ENCODE measurements at regions not wholly inside any gene's neighbourhood (a gene's known extent, or its start where the extent isn't known, plus 50 kb on each side); places are given as distances from the start of the nearest gene placed in this dataset.

DNA sequence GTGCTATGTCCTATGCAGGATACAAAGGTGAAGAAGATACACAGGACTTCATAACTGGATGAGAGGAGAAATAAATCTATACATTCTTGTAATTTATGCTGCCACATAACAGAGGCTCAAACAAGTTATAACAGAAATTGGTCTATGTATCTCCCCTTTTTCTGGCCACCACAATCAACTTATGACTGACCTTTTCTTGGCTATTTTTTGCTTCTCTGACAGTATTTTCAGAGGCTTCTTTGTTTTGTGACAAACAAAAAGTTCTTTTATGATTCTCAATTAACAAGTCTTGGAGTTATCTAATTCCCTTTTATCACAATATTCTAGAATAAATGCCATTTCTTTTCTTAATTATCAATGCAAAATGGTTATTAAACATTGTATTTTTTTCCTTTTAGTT lies 953.0 kb upstream of the ZWINT start:
- DNase-seq = no peak

DNA sequence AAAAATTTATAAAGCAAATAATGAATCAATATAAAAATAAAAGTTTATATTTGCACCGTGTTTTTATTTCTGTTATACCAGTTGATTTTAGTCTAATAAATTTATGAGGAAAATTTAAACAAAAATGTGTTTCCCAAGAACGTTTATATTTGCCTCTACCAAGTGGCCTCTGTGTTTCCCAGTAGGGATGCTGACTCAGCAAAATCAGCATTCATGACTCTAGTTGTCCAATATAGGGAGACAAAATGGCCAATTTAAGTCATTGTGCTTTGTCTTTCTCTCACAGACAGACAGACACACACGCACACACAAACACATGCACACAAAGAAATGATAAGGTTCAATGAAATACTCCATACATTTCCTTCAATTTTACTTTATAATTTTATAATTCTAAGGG lies 942.5 kb upstream of the ZWINT start:
- no peak for DNase-seq

DNA sequence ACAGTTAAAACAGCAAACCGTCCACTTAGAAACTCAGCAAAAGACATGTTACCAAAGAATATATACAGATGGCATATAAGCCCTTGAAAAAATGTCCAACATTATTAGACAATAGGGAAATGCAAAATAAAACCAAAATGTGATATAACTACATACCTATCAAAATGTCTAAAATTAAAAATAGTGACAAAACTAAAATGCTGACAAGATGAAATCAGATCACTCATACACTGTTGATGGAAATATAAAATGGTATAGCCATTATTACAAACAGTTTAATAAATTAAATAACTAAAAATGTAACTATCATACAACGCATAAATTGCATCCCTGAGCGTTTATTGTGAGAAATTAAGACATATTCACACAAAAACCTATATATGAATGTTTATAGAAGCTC lies 939.7 kb upstream of the ZWINT start:
- no peak for DNase-seq

DNA sequence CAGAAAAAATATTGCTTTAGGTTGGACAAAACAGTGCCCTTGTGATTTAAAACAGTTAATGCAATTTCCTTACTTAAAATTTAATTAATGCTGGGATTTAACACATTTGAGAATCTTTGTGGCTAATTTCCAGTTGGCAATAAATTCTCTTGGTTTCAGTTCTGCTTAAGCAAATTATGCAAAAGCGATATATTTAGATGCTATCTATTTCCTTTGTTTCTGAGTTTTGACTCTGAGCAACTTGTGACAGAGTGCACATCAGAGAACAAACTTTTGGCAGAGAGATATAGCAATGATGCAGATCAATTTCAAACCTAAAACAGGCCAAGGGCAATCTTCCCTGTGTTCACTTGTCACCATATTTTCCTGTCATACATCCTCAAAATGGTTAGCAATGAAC lies 933.6 kb upstream of the ZWINT start:
- DNase-seq = no peak

DNA sequence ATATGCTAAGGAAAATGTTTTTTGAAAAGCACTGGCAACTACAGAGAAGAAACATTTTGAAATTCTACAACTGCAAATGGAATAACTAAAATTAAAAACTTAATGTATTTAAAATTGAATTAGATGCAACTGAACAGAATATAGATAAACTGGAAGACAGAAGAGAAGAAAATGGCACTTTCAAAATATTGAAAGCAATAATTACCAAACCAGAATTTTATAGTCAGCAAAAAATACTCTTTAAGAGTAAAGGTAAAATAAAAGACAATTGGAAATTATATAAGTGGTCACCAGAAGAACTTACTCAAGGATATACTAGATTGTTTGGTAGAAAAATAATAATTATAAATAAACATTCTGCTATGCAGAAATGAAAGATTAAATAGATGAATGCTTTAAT lies 927.7 kb upstream of the ZWINT start:
- DNase-seq = no peak

DNA sequence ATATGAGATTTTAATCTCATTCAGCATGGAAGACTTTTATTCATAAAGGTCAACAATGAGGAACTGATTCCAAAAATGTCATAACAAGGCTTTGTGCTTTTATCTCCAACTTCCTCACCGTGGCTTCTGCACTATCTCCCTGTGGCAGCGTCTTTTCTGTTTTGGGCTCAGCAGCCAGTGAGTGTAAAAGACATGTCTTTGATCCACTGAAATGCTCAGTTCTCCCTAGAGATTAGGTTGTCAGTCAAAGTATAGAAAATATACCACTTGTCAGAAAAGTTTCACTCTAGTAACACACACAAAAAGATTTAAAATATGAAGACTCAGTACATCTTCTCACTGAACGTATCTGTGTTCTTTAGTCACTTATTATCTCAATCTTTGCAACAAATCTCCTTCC lies 901.8 kb upstream of the ZWINT start:
- DNase-seq = no peak

DNA sequence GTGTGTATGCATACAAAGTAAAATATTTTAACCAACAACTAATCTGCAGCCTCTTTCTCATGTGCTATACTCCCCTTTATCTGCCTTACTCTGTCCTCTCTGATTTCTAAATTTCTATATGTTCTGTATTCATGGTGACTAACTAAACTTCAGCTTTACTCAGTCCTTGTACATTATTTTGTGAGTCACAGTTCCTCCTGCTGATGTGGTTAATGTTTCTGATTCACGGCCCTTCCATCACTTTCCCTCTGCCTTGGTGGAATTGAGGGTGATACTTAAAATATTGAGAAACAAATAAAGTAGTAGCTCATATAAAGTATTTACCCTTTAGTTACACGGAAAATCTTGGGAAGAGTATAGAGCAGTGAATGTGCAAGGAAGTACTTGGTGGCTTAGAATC lies 899.1 kb upstream of the ZWINT start:
- DNase-seq = no peak

DNA sequence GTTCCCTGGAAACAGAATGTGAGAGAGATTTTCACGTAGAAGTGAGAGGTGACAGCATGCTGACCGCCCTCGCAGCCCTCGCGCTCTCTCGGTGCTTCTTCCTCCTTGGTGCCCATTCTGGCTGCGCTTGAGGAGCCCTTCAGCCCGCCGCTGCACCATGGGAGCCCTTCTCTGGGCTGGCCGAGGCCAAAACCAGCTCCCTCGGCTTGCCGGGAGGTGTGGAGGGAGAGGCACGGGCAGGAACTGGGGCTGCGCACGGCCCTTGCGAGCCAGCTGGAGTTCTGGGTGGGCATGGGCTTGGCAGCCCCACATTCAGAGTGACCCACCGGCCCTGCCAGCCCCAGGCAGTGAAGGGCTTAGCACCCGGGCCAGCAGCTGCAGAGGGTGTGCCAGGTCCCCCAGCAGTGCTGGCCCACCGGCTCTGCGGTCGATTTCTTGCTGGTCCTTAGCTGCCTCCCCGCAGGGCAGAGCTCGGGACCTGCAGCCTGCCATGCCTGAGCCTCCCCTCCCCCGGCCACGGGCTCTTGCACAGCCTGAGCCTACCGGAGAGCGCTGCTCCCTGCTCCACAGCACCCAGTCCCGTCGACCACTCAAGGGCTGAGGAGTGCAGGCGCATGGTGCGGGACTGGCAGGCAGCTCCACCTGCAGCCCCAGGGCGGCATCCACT lies 888.7 kb upstream of the ZWINT start:
- no peak for DNase-seq

DNA sequence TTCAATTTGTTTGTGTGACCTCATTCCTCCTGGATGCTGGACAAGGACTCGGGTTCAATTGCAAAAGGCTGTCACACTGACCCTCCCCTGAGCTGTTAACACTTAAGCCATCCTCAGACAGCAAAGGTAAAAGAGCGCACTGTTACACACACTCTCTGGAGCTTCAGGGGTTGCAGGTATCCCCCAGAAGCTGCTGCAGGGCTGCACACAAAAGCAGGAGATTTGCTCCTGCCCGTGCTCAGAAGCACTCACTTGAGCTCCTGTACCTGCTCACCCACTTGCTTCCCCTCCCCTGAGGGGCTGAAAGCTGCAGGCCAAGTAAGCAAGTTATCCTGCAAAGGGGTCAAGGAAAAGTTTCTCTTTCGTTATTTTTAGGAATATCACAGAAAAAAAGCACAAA lies 886.2 kb upstream of the ZWINT start:
- no peak for DNase-seq

DNA sequence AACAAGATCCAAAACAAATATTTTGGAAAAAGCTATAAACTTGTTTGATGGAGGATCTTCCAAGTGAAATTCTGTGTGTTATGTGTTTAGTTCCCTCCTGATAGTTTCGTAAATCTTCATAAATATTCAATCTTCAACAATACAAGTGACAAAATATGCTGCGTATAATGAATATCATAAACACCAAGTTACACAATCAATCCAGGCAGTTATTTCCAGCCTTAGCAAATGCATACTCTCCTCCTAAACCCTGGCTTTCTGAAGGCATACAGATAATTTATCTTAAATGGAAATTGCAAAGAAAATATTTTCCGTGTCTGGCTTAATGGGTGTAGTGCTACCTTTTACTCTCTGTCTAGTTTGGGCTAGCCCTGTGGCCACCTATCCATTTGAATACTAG lies 864.9 kb upstream of the ZWINT start:
- DNase-seq = no peak

DNA sequence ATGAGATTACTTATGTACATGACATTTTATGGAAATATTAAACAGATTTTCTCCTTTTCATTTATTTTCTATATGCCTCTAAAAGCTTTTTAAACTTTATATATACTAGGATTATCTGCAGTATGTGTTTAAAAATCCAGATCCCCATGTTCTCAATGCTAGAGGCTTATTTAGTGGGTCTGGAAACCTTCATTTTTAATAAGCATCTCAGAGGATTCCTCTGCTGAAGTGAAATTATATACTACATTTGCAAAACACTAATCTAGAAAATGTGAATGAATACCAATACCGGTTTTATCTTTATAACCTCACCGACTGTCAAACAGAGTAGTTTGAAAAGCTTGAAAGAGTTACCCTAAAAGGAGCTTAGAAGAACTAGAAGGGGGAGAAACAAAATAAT lies 863.8 kb upstream of the ZWINT start:
- DNase-seq = no peak

DNA sequence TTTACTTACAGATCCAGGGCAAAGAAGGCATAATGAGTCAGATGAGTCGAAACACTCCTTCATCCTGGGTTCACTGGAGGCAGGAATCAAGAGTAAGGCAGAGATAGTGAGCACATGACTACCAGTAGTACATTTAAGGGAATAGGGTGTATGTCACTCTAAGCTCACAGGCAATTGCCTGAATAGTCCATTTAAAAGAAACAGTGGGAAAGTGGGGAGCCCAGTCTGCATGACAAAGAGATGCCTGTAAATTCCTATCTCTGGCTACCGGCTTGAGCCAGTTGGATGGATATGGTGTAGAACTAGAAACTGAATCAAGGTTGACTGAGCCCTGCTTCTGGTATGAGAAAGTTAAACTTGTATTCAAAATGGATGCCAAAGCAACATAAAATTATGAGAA lies 861.5 kb upstream of the ZWINT start:
- DNase-seq = no peak

DNA sequence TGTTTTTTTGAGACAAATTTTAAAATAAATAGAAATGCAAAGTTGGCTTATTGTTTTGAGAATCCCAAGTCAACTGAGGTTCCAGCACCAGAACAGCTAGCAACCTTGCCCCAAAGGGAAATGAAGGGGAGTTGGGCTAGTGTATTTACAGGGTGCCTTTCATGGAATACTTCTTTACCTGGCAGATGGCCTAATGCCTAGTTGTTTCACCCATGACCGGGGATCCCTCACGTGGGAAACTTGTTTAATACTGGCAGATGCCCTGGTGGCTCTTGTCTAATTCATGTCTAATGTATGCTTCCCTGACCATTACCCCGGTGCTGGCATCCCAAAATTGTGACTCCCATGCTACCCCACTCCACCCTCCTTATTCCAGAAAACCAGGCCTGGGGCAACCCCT lies 861.1 kb upstream of the ZWINT start:
- DNase-seq = no peak

DNA sequence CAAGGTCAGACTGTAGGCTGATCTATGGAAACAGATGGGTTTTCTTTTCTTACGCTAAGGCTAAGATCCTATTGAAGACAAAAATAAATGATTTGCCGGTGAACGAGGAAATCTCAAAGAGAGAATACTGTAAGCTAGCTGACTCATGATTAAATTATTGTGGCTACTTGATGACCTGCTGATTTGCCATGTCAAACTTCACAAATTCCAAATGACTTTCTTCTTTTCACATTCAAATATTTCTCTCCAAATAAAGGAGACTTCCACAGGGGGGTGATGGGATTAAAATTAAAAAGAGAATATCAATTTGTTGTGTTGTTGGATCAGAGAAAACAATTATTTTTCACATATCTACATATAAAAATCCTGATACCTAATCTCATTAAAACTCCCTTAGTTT lies 860.6 kb upstream of the ZWINT start:
- DNase-seq = no peak

DNA sequence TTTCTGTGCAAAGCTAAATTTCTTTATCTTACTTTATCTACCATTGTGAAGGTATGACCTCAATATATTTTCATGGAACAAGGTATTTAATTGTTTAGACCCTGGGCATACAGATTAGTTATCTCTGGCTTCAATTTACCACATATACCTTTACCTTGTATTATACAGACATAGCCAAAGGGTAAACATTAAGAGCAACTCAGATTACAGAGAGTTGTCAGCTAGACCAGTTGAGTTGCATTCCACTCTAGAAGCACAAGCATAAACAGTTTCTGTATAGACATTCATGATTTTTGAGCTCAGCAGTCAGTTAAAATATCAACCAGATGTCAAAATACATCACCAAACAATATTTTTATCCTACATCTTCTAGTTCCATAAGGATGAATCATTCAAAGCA lies 857.3 kb upstream of the ZWINT start:
- DNase-seq = no peak

DNA sequence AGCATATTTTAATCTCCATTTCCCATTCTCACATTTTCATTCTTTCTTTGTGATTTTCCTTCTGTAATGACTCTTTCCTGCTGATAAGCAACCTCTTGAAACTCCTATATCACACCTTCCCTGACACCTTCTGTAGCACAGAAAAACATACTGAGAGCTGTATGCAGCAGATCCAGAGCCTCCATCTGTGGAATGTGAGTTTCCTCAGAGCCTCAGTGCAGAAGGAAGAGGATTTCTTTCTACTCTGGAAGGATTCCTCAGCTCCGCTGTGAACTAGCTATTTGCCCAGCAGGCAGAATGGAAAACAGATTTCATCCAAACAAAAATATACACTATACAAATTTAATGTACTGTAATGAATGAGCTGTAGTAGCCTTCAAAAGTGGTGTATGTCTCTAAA lies 841.3 kb upstream of the ZWINT start:
- no peak for DNase-seq

DNA sequence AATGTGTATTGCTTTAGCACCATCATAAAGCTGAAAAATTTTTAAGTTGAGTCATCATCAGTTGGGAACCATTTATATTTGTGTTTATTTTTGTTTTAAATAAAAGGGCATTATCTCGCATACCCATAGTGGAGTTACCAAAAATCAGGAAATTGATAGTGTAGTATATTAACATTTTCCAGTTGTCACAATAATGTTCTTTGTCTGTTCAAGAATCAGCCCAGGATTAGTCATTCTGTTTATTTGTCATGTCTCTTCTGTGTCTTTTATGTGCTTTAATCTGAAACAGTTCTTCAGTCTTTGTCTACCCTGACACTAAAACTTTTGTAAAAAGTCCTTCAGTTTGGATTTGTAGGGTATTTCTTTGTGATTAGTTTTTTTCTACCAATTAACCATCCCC lies 827.8 kb upstream of the ZWINT start:
- DNase-seq = no peak

DNA sequence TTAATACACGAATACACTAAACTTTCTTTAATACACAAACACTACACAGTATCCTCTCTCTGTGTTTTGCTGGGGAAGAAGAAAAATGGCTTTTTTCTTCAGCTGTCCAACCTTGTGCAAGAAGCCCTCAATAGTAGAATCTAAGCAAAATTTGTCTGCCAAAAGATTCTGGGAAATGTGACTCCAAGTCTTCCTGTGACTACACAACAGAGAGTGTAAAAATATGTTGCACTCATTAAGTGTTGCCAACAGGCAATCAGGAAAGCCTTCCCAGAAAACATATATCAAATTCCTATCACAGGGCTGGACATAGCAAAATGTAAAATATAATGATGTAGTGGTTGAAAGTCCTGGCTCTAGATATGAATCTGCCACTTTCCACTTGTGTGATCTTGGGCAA lies 825.1 kb upstream of the ZWINT start:
- no peak for DNase-seq

DNA sequence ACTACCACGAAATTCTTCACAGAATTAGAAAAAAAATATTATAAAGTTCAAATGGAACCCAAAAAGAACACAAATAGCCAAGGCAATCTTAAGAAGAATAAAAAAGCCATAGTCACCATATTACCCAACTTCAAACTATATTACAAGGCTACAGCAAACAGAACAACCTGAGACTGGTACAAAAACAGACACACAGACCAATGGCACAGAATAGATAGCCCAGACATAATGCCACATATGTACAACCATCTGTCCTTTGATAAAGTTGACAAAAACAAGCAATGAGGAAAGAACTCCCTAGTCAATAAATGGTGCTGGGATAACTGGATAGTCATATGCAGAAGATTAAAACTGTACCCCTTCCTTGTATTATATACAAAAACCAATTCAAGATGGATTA lies 808.5 kb upstream of the ZWINT start:
- DNase-seq = no peak

DNA sequence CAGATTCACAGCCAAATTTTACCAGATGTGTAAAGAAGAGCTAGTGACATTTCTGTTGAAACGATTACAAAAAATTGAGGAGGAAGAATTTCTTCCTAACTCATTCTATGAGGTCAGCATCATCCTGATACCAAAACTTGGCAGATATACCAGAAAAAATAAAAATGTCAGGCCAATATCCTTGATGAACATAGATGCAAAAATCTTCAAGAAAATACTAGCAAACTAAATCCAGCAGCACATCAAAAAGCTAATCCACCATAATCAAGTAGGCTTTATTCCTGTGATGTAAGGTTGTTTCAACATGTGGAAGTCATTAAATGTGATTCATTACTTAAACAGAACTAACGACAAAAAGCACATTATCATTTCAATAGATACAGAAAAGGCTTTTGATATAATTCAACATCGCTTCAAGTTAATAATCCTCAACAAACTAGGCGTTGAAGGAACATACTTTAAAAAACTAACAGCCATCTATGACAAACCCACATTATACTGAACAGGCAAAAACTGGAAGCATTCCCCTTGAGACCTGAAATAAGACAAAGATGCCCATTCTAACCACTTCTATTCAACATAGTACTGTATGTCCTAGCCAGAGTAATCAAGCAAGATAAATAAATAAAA lies 807.7 kb upstream of the ZWINT start:
- no peak for DNase-seq

DNA sequence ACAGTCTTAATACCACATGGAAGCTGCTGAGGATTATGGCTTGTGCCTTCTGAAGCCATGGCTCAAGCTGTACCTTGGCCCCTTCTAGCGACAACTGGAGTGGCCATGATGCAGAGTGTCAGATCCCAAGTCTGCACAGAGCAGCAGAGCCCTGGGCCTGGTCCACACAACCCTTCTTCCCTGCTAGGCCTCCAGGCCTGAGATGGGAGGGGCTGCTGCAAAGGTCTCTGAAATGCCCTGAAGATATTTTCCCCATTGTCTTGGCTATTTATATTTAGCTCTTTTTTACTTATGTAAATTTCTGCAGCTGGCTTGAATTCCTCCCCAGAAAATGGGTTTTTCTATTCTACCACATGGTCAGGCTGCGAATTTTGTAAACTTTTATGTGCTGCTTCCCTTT lies 804.6 kb upstream of the ZWINT start:
- DNase-seq = no peak

DNA sequence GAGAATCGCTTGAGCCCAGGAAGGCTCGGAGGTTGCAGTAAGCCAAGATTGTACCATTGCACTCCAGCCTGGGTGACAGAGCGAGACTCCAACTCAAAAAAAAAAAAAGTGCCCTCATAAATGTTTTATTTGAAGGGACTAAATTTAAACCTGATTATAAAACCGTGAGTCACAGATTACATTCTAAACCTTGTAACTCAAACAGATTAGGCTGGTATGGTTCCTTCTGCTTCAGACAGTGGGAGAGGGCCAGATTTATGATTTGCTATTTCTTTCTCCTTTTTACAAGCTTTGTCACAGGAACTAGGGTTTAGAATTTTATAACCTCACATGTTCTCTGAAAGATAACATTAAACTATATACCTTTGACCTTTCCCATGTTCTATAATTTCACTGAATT lies 801.2 kb upstream of the ZWINT start:
- no peak for DNase-seq

DNA sequence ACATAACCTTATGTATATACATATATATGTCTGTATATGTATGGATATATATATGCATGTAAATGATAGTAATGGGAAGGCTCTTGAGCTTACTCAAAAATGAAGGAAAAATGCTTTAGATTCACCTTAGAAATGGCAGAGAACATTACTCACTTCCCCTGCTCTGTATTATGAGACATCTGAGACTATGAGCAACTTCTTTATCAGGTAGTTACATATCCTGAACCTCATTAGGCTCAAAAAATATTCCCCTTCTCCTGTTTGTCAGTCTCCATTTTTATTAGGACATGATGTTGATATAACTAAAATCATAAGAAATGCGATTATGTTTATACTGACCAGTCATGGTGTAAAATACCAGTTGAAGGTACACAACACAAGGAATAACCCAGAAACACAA lies 800.1 kb upstream of the ZWINT start:
- DNase-seq = no peak

DNA sequence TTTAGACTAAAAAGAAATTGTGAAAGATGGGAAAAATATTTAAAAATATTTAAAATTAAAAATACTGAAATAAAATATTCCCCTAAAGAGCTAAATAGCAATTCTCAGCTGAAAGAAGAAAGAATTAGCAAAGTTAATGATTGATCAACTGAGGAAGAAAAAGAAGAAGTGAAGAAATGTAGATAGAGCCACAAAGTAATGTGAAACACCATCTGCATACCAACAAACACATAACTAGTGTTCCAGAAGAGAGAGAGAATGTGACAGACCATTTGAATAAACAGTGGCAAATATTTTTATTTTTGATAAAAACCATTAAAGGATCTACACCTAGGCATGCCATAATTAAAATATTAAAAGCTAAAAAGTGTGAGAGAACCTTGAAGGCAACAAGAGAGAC lies 784.5 kb upstream of the ZWINT start:
- DNase-seq = no peak

DNA sequence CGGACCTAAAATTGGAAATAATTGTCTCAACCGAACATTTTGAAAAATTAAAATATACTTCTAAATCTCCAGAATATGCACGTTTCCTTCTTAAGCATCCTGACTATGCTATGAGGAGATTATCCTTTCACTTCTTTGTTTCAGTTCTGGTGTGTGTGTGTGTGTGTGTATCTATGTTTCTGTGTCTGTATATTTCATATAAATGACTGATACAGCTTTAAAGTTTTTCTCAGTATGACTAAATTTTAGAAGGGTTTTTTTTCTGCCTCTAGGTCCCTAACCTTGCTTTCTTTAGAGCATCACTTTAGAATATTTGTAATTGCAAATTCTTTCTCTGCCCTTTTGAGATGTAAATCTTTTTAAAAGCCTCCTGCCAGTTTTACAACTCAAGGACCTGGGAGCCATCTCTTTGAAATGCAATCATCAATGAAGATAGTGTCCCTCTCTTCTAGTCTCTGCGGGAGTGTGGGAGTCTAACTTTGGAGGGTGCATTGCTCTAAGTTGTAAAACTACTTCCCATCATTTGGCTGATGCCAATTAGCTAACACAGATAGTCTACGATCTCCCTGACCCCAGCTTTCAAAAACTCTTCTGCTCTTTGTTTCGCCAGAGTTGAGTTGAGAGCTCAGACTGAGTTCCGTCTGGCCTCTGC lies 782.0 kb upstream of the ZWINT start:
- no peak for DNase-seq

All from right hindlimb (tissue), 1 donor.